ENCODE measurements at regions not wholly inside any gene's neighbourhood (a gene's known extent, or its start where the extent isn't known, plus 50 kb on each side); places are given as distances from the start of the nearest gene placed in this dataset.

- no peak overlapping the region for H3K4me3 Mint-ChIP-seq
Measured at GRCh38 chr11:26942356-26942755, 51.6 kb upstream of the FIBIN start.

GRCh38 chr11:26943636-26944035 lies 50.3 kb upstream of the FIBIN start:
- Mint-ChIP-seq H3K27me3 (ENCODE audit: insufficient read depth) (no peaks in the 10 kb centered on the region), H3K9me3 (no peaks in the 10 kb centered on the region), H3K36me3 (ENCODE audit: low read depth) (peaks cover 12% of the 10 kb centered on the region), H3K4me1 (ENCODE audit: low read depth) (peaks cover 51% of the 10 kb centered on the region), H3K4me3 (no peak overlapping the region), H3K27ac (no peak overlapping the region)
- DNase-seq = no peak
- no peak for TF ChIP-seq CTCF (IDR thresholded peaks at IDR 0.05)

More at GRCh38 chr11:26942356-26942755, 51.6 kb upstream of the FIBIN start:
- no peaks in the 10 kb centered on the region for H3K27me3 Mint-ChIP-seq (ENCODE audit: insufficient read depth)
- no peak for TF ChIP-seq CTCF (IDR thresholded peaks at IDR 0.05)
- peaks cover 39% of the 10 kb centered on the region for H3K4me1 Mint-ChIP-seq (ENCODE audit: low read depth)
- H3K27ac Mint-ChIP-seq = no peak overlapping the region
- DNase-seq = no peak
- H3K36me3 Mint-ChIP-seq (ENCODE audit: low read depth) = peaks cover 12% of the 10 kb centered on the region
- H3K9me3 Mint-ChIP-seq = no peaks in the 10 kb centered on the region
